Ishikawa (cell line): ENCODE measurements at regions not wholly inside any gene's neighbourhood (a gene's known extent, or its start where the extent isn't known, plus 50 kb on each side); places are given as distances from the start of the nearest gene placed in this dataset.

ENCODE experiments used
- CEBPB ChIP-seq: IDR thresholded peaks from 2 replicates; pipeline ENCODE4 v1.6.1; 2012
- CREB1 ChIP-seq: IDR thresholded peaks from 2 replicates; pipeline ENCODE4 v1.6.1; 2012; ENCODE audit warnings: low read depth
- EGR1 ChIP-seq: IDR thresholded peaks from 2 replicates; pipeline ENCODE4 v1.6.1; 2012
- EP300 ChIP-seq: IDR thresholded peaks from 2 replicates; pipeline ENCODE4 v1.6.1; 2012; ENCODE audit warnings: borderline replicate concordance
- FOXM1 ChIP-seq: IDR thresholded peaks from 2 replicates; pipeline ENCODE4 v1.6.1; 2012; ENCODE audit warnings: low read depth, borderline replicate concordance
- MAX ChIP-seq: IDR thresholded peaks from 2 replicates; pipeline ENCODE4 v1.6.1; 2012
- NFIC ChIP-seq: IDR thresholded peaks from 2 replicates; pipeline ENCODE4 v1.6.1; 2012
- RAD21 ChIP-seq: IDR thresholded peaks from 2 replicates; pipeline ENCODE4 v1.6.1; 2012; ENCODE audit warnings: low read depth
- TAF1 ChIP-seq: IDR thresholded peaks from 2 replicates; pipeline ENCODE4 v1.6.1; 2012; ENCODE audit warnings: low read depth, mild to moderate bottlenecking
- TCF12 ChIP-seq: IDR thresholded peaks from 2 replicates; pipeline ENCODE4 v1.6.1; 2012; ENCODE audit warnings: low read depth
- TEAD4 ChIP-seq: IDR thresholded peaks from 2 replicates; pipeline ENCODE4 v1.6.1; 2012
- USF1 ChIP-seq: IDR thresholded peaks from 2 replicates; pipeline ENCODE4 v1.6.1; 2012
- YY1 ChIP-seq: IDR thresholded peaks from 2 replicates; pipeline ENCODE4 v1.6.1; 2012; ENCODE audit warnings: low read depth
- ZBTB7A ChIP-seq: IDR thresholded peaks from 2 replicates; pipeline ENCODE4 v1.6.1; 2012; ENCODE audit warnings: low read depth
- TF ChIP-seq, protein P1 (sequence below): IDR thresholded peaks from 2 replicates; pipeline ENCODE4 v1.6.1; 2012; ENCODE audit warnings: low read depth, mild to moderate bottlenecking

DNA sequence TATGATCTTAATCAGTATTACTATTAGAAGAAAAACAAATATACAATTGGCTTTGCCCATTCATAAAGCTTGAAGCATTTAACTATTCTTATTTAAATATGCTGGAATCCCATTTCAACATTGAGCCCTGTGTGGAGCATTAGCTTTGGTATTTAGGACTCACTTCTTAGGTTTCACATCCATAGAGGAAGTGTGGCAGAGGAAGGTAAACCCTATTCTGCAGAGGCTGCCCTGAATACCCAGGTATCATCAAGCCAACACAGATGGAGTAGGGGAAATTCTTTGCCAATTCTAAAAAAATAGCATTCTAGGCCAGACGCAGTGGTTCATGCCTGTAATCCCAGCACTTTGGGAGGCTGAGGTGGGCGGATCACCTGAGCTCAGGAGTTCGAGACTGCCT is 361.5 kb downstream of the FIGN start:
- TF ChIP-seq CEBPB (no peak), USF1 (no peak)

DNA sequence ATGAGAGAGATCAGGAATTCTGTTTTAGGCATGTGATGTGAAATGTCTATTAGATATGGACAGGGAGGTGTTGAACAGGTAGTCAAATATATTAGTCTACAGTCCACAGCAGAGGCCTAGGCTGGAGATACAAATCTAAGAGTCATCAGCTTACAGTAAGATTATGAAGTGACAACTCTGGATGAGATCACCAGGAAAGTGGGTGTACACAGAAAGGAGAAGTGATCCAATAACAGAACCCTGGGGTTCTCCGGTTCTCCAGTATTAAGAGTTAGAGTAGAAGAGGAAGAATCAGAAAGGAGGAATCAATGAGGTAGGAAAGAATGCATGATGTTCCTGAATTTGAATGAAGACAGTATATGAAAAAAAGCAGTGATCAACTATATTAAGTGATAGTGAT is 362.3 kb downstream of the FIGN start:
- no peak for TF ChIP-seq YY1
- no peak for TF ChIP-seq EP300
- no peak for TF ChIP-seq EGR1
- no peak for TF ChIP-seq MAX

GRCh38 chr2:163370169-163370886 is 365.5 kb downstream of the FIGN start:
- TF ChIP-seq TCF12 (no peak), CEBPB (no peak), USF1 (no peak), EP300 (no peak), YY1 (no peak), TEAD4 (no peak), RAD21 (no peak), ZBTB7A (no peak), EGR1 (no peak), TAF1 (no peak), MAX (no peak), NFIC (no peak), CREB1 (no peak)
- TF ChIP-seq, protein P1, sequence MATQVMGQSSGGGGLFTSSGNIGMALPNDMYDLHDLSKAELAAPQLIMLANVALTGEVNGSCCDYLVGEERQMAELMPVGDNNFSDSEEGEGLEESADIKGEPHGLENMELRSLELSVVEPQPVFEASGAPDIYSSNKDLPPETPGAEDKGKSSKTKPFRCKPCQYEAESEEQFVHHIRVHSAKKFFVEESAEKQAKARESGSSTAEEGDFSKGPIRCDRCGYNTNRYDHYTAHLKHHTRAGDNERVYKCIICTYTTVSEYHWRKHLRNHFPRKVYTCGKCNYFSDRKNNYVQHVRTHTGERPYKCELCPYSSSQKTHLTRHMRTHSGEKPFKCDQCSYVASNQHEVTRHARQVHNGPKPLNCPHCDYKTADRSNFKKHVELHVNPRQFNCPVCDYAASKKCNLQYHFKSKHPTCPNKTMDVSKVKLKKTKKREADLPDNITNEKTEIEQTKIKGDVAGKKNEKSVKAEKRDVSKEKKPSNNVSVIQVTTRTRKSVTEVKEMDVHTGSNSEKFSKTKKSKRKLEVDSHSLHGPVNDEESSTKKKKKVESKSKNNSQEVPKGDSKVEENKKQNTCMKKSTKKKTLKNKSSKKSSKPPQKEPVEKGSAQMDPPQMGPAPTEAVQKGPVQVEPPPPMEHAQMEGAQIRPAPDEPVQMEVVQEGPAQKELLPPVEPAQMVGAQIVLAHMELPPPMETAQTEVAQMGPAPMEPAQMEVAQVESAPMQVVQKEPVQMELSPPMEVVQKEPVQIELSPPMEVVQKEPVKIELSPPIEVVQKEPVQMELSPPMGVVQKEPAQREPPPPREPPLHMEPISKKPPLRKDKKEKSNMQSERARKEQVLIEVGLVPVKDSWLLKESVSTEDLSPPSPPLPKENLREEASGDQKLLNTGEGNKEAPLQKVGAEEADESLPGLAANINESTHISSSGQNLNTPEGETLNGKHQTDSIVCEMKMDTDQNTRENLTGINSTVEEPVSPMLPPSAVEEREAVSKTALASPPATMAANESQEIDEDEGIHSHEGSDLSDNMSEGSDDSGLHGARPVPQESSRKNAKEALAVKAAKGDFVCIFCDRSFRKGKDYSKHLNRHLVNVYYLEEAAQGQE, result no peak

- TF ChIP-seq, protein P1, result no peak
- TF ChIP-seq EGR1 (no peak), CEBPB (no peak), CREB1 (no peak), NFIC (no peak), MAX (no peak), TCF12 (no peak), USF1 (no peak), RAD21 (no peak), EP300 (no peak), ZBTB7A (no peak)
Observed at GRCh38 chr2:163369111-163369510, 366.7 kb downstream of the FIGN start.

GRCh38 chr2:163368655-163369054 is 367.2 kb downstream of the FIGN start:
- TF ChIP-seq TCF12 (no peak), NFIC (no peak), CEBPB (no peak), MAX (no peak), ZBTB7A (no peak), EGR1 (no peak), TAF1 (no peak), RAD21 (no peak), YY1 (no peak), CREB1 (no peak), EP300 (no peak), FOXM1 (no peak), TEAD4 (no peak)
